ENCODE measurements at regions not wholly inside any gene's neighbourhood (a gene's known extent, or its start where the extent isn't known, plus 50 kb on each side); places are given as distances from the start of the nearest gene placed in this dataset.
"Not testable (repeated sequence)": the region's sequence is repeated elsewhere in the genome, so short reads cannot be mapped to it uniquely, and the experiment has no call there.

DNA sequence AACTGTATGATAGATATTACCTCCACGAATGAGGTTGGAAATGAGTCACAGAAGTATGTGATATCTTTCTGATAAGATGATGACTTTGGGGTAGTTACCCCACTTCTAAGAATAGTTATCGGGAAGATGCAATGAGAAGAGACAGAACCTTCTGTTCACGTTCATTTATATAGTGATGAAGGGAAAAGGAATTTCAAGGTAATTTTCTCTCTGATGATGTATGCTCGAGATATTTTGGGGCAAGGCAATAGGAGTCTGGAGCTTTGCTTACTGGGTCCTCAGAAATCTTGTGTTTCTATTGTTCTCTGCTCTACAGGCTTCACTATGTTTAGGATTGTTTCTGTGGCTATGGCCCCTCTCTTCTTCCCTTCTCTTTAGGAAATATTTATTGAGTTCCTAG is 1389.6 kb downstream of the CDH8 start:
- DNase-seq, result no peak

DNA sequence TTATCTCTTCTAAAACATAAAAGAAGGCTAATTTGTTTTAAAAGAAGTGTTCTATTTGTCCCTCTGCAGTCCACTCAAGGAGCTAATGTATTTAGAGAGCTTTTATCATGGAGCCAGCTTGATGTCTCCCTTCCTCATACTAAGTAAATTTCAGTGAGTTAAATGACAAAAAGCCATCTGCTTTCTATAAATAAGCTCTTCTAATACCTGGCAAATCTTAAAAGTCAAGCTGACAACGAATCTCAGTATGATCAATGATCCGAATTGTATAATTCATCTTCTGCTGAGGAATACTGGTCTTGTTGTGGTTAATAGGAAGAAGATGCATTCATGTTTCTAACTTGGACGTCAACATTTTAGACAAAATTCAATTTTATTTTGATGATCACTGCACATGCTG is 1390.7 kb downstream of the CDH8 start:
- no peak for DNase-seq

DNA sequence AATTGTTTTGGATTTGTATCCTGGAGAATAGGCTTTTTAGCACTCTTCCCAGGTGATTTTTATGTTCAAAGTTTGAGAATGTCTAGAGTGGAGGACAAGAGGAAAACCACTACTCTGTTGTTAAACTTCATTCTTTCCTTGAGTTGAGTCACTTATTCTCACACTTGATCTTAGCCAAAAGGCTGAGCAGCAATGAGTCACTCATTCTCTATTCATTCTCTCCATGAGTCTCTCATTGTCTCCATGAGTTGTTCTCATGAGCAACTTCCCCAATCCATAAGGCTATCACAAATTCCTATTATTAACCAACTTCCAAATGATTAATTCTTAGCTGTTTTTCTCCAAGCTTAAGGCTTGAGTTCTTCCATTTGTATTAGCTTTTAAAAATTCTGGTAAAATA is 1393.3 kb downstream of the CDH8 start:
- no peak for DNase-seq

DNA sequence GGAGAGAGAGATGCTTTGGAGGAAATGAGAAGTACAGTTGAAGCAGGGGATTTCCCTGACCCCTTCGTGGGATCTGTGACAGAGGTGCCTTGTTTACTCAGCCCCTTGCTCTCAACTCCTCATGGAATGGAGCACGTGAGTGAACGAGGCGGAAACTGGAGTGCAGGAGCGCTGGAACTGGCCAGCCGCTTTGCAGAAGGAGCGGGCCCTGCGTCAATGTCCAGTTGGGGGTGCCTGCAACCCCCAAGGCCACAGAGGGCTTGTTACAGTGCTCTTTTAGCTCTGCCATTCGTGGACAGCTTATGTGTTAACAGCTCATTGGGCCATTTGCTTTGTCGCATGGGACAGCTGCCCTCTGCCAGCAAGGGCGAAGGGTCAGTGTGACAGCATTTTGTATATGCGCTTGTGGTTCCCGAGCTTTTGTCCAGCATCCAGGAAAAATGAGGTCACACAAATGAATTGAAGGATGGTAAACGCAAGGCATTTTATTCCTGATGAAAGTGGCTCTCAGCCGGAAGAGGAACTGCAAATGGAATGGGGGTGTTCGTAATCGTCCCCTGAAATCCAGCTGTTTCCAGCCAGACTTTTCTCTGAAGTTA is 1395.1 kb downstream of the CDH8 start:
- DNase-seq, result no peak

DNA sequence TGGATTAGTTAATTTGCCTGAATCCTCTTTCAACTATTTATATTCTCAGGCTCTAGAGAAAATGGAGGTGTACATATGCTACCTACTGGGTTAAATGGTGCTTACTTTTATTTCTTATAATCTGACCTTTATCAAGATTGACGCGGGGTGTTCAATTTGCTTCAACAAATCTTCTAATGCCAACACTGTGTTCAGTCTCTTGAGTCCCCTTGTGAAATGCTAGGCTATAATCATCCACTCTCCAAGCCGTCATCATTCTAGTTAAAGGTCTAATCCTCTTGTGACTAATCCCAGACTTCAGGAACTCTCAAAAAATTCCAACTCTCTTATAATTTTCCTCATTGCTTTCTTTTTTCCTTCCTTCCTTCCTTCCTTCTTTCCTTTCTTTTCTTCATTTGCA is 1396.2 kb downstream of the CDH8 start:
- no peak for DNase-seq

DNA sequence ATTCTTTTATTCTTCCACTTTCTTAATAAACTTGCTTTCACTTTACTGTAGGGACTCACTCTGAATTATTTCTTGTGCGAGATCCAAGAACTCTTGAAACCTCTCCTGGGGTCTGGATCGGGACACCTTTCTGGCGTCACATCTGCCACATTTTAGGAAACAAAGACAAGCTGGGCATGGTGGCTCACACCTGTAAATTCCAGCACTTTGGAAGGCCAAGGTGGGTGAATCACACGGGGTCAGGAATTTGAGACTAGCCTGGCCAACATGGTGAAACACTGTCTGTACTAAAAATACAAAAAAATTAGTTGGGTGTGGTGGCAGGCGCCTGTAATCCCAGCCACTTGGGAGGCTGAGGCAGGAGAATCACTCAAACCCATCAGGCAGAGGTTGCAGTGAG is 1399.6 kb downstream of the CDH8 start:
- DNase-seq, result not testable (repeated sequence)

DNA sequence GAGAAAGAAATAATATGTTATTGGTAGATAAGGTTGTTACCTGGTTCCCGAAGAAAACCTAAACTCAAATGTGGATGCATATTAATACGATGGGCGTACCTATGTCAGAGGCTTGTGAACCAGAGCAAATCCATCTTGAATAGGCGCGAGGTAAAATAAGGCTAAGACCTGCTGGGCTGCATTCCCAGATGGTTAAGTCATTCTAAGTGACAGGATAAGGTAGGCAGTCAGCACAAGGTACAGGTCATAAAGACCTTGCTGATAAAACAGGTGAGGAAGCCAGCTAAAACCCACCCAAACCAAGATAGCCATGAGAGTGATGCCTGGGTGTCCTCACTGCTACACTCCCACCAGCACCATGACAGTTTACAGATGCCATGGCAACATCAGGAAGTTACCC is 1400.1 kb downstream of the CDH8 start:
- DNase-seq, result no peak

DNA sequence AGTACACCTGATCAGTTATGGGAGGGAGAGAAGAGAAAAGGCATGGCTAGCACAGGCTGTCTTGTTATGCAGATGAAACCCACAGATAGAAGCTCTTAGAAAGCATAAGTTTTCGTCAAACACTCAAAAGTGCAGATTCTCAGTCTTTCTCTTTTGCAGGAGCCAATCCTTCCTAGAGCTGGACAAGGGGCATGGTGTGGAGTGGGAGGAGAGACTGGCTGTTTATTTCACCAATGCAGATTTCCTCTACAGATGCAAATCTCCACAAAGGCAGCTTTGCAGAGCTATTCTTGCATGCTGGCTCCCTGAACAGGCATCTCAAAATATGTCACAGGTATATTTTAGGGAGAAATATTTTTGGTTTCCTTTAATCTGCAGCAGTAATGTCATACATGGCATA is 1400.7 kb downstream of the CDH8 start:
- DNase-seq, result no peak

DNA sequence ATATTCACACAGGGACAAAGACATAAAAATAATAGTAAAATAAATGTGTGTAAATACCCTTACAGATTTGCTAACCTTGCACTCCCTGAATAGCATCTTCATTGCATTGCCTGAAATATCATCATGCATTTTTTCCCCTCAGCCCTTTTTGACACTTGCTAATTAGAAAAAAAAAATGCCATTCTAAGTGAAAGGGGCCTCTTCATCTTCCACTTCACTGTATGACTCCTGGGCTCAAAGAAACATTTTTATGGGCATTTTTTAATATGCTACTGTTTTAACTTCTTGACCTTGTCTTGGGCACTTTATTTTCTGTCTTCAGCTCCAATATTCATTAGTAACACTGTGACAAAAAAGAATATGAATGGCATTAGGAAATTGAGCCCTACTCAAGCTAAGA is 1424.4 kb downstream of the CDH8 start:
- no peak for DNase-seq

DNA sequence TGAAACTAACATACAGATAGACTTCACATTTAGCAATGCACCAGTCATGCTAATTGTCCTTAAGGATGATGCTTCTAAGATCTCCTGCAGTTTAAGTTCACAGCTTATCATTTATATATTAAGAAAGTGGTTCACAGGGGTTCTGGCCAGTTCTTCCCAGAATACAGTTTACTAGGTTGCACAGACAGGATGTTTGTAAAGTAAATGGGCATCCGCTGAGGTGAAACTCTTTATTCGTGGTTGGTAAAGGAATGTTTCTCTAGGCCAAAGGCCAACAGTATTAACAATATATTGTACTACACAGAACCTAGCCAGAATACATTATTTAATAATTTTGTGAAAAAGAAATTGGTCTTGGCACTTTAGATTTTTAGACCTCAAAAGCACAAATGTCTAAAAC is 1427.3 kb downstream of the CDH8 start:
- DNase-seq, result no peak

DNA sequence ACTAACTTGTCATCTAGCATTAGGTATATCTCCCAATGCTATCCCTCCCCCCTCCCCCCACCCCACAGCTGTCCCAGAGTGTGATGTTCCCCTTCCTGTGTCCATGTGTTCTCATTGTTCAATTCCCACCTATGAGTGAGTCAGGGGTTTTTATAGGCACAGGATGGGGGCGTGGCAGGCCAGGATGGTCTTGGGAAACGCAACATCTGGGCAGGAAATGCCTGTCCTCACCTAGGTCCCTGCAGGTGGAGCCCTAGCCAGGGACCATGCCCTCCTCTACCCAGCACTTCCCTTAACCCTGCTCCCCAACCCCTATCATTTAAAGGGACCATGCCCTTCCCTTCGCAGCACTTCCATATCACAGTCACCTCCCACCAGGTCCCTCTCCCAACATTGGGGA is 1430.6 kb downstream of the CDH8 start:
- not testable (repeated sequence) for DNase-seq

DNA sequence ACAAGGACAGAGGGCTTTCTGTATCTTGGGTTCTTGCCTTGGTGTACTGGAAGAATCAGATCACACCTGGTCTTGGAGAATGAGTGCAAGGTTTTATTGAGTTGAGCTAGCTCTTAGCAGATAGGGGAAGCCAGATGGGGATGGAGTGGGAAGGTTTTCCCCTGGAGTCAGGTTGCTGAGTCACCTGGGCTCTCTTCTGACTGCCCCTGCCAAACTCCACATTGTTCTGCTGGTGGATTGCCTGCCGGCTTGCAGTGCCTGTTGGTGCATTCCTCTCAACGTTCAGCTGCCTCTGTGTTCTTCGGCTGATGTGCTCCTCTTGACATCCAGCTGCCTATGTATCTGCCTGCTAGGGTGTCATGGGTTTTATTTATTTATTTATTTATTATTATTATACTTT is 1431.1 kb downstream of the CDH8 start:
- no peak for DNase-seq

DNA sequence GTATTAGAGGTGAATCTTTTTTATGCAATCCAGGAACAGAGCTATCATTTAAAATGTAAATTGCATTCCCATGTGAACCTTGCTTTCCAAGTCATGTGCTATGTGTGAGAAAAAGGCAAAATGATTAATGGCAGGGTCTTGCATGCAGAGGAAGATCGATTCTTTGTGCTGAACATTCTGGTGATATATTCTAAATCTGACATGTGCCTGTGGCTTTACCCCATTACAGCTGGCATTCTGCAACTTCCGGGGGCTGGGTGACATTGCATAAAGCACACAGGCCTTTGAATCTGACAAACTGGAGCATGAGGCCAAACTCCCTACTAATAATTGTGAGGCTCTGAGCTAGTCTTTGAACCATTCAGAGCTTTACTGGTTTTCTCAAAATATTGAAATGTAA is 1449.7 kb downstream of the CDH8 start:
- DNase-seq, result no peak

DNA sequence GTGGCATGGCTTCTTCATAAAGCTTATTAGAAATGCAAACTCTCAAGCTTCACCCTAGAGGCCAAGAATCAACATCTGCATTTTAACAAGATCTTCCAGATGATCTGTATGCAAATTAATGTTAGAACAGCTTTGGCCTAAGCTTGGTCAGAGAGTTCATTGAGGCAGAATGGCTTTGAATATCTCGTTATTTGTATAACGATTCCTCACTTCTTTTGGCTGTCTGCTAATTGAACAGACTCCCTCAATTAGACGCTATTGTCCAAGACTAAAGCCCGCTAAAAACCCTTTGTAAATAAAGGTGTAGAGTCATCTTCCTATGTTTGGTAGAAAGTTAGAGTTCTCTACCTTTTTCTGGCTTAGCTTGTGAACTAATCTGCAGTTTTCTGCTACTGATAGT is 1453.7 kb downstream of the CDH8 start:
- DNase-seq, result no peak

DNA sequence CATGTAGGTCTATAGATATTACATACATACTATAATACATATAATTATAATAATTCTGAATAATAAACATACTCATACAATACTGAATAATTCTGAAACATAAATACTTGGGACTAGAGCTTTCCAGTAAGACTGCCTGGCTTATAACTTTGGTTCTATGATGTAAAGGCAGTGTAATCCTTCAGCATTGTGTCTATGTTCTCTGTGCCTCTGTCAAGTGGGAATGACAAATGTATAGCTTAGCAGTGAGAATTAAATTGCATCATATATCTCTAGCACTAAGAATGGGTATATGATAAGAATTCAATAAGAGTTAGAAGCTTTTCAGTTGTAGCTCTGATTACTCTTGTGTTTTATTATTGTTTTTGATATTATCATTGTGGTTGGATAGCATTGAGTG is 1469.3 kb downstream of the CDH8 start:
- DNase-seq, result no peak

DNA sequence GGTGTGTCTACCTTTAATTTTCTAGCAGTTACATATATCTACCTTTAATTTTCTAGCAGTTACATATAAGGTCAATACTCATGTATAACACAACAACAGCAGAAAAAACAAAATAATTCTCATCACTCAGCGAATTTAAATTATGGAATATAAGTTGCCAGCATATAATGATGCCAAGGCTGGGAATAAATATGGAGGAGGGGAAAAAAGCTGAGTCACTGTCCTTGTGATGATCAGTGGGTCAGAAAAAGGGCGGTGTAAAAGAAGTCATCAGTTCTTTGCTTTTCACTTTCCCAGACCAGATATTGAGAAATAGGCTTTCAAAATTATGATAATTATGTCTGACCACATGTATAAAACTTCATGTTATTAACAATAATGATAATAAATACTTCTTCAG is 1471.7 kb downstream of the CDH8 start:
- no peak for DNase-seq

DNA sequence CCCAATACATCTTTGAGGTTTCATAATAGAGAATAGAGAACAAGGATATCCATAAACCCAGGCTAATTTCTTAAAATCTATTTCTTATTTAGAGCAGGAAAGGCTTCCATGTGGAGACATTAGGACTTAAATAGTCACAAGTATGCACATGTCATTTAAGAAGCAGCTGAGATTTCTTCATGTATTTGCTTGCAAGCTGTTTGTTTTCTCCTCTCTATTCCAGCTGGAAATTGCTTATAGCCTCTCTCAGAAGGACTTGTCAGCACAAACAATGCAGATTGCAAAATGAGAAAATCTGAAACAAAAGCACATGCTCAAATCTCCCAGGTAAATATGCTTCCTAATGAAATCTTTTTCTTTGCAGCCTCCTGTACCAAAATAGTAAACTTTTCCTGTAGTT is 1473.1 kb downstream of the CDH8 start:
- no peak for DNase-seq

DNA sequence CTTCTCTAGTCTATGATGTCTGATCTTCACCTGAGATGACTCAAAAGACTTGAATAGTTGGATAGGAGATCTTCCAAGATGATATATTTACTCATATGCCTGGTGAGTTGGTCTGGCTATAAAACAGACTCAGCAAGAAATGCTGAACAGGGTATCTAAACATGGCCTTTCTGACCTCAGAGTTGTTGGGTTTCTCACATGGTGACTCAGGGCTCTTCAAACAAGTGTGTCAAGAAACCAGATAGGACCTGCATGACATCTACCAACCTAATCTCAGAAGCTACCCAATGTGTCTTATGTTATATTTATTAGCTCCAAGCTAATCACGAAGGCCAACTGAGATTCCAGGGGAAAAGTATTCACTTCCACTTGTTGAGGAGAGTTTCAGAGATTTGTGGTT is 1477.3 kb downstream of the CDH8 start:
- no peak for DNase-seq

DNA sequence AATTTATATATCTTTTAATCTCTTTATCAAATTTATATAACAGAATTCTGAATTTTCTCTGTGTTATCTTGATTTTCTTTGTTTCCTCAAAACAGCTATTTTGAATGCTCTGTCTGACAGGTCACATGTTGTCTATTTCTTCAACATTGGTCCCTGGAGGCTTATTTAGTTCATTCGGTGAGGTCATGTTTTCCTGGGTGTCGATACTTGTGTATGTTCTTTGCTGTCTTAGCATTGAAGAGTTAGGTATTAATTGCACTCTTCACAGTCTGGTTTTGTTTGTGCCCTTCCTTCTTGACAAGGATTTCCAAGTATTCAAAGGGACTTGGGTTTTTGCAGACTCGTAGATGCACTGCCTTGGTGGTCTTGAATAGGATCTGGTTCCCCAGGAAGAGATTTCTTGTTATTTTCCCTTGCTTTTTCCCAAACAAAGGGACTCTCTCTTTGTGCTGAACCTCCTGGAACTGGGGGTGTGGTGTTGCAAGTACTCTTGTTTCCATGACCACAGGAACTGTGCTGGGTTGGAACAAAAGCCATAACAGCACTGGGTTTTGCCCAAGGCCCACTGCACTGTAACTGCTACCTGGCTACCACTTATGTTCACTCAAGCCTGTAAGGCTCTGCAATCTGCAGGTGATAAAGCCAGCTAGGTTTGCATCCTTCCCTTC is 1483.0 kb downstream of the CDH8 start:
- no peak for DNase-seq

DNA sequence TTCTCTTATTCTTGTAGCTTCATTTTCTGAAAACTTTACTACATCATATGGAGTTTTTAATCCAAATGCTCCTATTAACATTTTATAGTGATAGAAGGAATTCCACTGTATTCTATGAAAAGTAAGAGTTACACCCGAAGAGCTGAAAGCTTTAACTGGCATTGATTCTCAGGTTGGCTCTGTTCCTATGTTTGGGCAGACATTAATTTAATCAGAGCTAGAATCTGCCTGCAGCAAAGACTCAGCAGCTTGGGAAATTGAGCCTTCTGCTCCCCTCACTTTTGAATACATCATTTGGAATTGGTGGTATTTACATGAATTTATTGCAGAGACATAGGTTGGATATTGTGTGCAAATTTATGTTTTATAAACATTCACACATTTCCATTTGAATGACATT is 1494.7 kb downstream of the CDH8 start:
- no peak for DNase-seq

DNA sequence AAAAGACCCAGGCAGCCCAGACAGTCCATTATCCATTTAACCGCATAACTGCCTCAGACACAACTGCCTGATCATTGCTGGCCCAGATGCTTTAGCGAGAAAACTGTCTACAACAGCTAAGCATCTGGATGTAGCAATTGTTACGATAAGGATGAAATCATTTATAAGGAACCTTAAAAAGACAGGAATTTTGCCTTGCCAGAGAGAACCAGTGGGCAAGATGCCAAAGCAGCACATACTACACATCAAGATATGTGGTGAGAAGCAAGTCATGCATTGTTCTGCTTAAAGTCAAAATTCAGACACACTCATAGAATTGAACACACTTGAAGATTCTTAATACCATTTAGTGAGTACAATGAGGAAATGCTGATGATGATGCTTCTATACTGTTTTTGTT is 1525.3 kb downstream of the CDH8 start:
- no peak for DNase-seq

DNA sequence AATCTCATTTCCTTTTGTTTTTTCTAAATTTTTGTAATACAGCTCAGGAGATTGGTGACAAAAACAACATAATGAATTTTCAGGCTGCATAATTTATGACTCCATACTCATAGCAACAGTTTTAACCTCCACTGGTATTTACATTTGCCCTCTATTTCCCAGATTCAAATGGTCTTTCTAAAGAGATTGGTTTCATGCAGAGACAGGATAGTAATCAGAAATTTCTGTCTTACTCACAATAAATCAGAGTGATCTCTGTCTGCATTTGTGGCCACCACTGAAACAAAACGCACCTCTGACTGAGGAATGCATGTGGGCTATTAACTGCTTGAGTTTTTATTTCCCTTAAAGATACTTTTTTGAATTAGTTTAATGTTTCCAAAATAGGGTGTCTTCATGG is 1526.0 kb downstream of the CDH8 start:
- DNase-seq, result no peak

DNA sequence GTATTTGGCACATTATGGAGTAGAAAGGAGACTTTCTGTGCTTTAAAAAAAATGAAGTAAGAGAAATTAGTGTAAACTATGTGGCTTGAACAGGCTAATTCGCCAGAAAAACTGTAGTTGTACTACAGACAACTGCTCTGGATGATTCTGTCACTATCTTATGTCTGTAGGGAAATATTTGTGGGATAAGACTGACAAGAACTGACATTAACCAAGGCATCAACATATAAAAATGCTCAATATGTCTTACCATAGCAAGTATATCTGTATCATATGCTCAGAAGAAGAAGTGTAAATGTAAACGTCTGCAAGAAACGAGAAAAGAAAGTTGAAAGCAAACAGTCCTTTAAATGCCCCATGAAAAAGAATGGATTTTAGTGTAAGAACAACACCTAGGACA is 1545.0 kb downstream of the CDH8 start:
- DNase-seq, result no peak

DNA sequence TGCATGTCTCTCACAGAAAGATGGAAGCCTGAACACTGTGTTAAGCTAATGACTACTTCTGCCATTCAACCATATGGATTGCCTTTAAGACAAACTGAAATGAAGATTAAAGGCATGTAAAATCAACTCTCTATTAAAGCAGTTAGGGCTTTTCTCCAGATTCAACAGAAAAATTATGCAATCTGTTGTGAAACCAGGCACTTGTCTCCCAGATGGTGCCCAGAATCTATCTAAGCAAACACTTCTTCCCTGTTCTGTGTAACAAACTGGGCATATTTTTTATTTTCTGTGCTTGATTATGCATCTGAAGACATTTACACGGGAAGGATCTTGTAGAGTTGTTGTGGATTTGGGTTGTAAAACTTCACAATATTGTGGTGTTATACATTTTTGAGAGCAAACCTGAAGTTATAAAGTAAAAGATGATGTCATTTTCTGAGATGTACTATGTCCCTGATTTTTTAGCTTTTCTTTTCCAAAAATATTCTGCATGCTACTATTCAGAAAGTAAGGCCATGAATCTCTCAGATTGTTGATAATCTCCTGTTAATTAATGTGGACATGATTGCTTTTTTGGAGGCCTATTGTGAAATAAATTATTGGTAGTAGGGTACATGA is 1550.3 kb downstream of the CDH8 start:
- no peak for DNase-seq

DNA sequence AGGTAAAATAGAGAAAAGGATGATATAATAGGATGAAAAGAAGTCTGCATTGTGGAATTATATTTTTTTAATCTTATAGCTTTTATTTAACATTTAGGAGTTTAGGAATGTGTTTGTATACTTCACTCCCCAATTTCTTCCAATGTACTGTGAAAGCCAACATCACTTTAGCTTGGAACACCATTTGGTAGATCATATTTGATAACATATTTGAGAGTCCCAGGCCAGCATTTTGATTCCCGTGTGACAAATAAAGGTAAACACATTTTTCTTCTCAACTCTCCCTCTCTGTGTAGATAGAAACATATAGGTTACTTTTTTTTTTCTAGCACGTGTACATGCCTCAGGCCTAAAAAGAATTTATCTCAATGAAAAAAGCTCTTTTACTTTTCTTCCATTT is 1551.3 kb downstream of the CDH8 start:
- DNase-seq, result no peak

All from CD4-positive, alpha-beta T cell treated with Interleukin-10 for 1 hour (primary cell).